ENCODE measurements at regions not wholly inside any gene's neighbourhood (a gene's known extent, or its start where the extent isn't known, plus 50 kb on each side); places are given as distances from the start of the nearest gene placed in this dataset.

GRCh38 chrX:69365755-69366154 is 138.4 kb upstream of the NALF2 start:
- DNase-seq (ENCODE audit: extremely low read depth, low read depth): no peak

DNA sequence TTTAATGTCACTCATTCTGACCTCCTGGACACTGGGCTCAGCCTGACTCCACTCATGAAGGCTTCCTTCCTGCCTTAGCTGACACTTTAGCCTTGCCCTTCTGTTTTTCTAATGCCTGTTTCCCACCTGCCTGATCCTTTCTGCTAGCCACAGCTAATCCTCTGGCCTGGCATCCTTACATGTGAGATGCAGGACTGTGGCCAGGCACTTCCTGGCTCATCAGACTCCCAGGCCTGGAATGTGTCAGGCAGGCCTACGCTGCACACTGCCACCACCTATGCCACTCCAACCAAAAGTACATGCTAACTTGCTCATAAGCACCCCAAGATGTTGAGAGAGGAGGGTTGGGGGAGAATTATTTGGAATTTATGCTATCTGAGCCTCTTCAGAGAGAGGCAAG is 138.8 kb upstream of the NALF2 start:
- no peak for DNase-seq (ENCODE audit: extremely low read depth, low read depth)

DNA sequence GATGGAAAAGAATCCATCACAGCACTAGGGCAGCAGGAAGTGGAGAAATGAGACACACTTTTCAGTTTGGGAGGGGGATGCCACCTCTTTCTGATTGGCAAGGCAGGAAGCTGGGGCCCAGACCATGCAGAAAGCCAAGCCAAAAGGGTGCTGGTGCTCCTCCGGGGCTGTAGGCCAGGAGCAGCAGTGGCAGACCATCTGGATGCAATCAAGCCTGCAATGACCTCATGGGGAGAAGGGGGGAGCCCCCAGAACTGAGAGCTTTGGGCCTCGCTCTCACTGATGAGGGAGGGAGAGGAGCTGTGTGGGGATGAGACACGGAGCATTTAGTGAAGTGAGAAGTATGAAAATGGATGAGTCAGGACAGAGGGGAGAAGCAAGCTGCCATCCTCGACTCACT is 141.3 kb upstream of the NALF2 start:
- no peak for DNase-seq (ENCODE audit: extremely low read depth, low read depth)

GRCh38 chrX:69362354-69362753 is 141.8 kb upstream of the NALF2 start:
- no peak for DNase-seq (ENCODE audit: extremely low read depth, low read depth)

DNA sequence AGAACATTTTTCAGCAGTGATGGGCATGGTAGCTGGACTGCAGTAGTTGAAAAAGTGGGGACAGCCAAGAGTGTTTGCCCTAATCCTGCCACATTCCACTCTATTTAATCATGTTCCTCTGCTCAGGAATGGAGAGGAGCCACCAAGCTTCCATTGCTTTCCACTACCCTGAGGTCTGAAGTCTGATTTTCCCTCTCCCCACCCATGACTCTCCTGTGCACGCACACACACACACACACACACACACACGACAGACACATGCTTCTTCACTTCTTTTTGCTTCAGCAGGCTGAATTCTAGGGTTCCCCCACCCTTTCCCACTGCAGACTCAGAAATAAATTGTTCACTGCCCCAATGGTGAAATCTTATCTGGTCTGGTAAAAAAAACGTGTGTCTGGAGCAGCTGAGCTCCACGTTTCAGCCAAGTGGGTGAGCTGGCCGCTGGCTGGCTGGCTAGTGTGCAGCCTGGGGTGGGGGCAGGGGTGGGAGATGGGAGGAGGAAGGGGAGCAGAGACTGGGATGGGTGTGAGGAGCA is 142.7 kb upstream of the NALF2 start:
- DNase-seq (ENCODE audit: extremely low read depth, low read depth): no peak

DNA sequence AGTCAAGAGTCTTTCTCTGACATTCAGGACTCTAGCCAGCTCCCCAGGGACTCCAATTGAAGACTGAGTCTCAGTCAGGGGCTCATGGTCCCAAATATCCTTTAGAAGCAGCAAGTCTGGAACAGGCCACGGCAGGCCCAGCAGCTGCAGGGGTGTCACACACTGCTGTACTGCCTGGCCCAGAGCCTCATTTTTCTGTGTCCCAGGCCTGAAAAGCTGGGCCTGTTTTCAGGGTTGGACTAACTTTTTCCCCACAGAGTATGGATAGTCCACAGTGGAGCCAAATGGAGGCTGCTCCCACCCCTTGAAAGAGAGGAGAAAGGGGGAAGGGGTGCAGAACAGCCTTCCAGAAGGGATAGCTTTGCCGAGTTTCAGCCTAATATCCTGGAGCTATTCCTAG is 146.8 kb upstream of the NALF2 start:
- DNase-seq (ENCODE audit: extremely low read depth, low read depth): no peak

DNA sequence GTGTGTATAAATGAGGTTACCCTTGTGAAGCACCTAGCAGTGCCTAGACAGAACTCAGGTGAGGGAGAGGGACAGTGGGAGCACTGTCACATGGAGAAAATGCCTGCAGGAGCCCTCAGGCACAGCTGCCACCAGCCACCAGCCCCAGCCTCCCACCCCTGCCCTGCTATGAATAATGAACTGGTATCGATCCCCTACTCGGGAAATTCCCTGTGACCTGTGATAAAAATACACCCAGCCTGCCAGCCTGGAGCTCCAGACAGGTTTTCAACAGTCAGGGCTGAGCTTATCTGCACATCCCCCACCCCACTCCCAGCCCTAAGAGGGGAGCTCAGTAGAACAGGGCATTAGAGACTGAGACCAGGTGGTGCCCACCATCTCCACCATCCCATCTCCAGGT is 159.6 kb upstream of the PJA1 start:
- no peak for DNase-seq (ENCODE audit: extremely low read depth, low read depth)

DNA sequence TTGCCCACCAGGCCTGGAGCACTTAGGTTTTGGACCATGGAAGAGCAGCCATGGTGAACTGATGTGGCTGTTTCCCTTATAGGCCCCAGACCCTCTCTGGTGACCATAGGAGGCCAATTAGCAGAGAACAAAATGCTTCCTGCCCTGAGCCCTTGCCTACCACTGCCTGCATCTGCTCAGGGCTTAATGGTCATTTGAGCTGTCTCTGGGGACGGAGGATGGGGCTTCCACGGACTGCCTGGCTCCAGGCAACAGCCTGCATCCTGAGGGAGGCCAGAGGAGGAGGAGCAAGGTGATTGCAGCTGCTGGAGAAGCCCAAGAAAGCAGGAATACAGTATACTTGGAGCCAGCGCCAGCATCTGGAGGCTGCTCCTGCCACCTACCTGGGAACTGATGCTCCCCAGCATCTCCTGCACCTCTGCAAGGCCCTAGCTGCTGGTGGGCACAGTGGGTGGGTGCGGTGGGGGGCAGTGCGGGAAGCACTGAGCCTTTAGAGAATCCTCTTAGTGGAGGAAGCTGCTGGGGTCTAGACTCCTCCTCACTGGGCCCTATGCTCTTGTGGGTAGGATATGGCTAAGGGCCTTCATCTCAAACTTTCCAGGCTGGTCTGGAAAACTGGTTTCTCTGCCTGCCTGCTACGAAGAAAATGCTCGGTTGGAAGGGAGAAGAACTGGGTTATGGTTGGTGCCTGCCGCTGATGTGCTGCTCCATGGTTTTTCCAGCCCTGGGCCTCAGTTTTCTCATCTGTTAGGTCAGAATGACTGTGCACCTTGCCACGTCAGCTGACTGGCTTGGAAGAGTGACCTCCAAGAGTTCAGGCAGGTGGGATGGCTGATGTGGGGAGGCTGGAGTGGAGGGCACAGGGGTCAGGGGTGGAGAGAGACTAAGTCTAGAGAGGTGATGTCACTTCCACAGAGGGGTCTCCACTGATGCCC is 158.8 kb upstream of the PJA1 start:
- DNase-seq (ENCODE audit: extremely low read depth, low read depth): no peak

DNA sequence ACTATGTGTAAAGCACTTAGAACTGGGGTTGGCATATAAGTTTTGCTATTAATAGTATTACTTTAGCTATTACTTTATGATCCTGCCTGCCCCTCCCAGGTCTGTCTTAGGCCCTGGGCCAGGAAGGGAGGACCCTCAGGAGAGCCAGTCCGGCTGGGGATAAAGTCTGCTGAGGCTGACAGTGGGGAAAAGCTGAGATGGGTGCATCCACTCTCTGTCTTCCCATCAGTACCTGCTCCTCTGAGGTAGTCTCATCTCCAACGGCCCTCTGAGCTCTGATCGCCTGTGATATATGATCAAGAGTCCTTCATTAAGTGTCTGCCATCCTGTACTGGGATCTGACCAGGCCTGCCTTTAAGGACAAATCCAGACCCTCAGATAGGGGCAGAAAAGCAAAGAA is 156.5 kb upstream of the PJA1 start:
- DNase-seq (ENCODE audit: extremely low read depth, low read depth): no peak

DNA sequence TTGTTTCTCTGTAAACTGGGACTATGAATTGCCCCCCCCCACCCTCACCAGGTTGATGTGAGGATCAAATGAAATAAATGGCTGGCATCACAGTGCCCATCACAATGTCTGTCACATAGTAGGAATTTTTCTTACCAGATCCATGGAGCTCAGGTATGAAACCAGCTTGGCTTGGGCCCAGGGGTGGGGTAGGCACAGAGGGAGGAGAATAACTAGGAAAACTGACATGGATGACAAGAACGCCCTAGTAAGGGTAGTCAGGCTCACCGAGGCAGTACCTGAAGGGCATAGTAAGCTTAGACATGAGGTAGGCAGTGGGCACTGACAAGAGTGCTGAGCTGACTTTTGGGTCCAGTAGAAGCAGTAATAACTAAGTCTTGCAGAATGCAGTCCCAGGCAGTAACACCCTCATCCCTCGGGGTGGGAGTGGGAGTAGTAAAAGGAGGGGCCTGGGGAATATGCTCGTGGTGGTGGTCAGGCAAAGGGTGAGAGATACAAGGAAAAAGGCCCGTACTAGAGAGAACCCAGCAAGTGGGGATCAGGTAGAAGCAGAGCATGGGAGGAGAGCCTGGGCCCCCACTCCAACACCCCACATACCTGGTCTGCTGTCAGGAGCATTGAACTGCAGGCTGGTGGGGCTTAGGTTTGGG is 155.9 kb upstream of the PJA1 start:
- DNase-seq (ENCODE audit: extremely low read depth, low read depth): no peak

- no peak for DNase-seq (ENCODE audit: extremely low read depth, low read depth)
These were observed 154.9 kb upstream of the PJA1 start for GRCh38 chrX:69320116-69320515.

DNA sequence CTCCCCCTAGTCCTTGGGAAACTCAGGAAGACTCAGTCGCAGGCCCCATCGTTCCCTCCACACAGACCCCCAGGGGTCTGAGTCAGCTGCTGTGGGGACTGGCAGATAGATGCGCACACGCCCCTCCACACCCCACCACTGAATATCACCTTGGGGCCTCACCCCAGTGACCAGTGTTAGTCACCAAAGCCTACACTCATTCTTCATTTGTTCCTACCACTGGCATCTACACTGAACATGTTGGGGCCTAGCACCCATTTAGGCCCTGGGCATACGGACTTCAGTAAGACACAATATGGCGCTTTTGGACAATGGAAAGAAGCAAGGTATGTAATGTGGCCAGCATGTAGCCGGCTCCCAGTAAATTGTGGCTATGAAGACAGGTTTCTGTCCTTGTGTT is 154.1 kb upstream of the PJA1 start:
- DNase-seq (ENCODE audit: extremely low read depth, low read depth): no peak

DNA sequence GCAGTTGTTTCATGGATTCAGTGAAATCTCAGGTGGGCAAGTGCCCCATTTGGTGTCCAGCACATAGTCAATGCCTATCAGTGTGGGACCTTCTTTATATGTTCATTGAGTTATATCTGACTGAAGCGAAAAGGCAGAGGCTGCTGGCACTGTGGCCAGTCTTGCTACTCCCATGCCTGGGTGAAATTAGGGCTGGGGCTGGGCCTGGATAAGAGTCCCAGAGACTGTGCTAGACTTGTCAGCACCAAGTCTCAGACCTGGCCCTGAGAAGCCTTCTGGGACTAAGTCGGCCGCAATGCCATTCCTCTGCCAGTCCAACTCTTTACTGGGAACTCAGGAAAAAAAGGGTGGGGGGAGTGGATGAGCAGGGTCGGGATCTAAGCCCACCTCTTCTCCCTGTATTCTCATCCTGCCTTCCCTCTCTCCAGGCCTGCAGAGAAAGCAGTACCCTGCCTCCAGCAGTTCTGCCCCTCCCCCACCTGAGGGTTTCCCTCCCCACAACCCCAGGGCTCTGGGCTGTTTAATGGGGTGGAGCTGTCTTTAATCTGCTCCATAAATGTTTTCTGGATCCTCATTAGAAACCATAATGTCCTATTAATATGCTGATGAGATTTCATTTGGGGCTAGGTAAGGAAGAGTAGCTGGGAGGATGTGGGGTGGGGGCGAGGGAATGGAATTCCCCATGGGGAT is 153.5 kb upstream of the PJA1 start:
- no peak for DNase-seq (ENCODE audit: extremely low read depth, low read depth)

DNA sequence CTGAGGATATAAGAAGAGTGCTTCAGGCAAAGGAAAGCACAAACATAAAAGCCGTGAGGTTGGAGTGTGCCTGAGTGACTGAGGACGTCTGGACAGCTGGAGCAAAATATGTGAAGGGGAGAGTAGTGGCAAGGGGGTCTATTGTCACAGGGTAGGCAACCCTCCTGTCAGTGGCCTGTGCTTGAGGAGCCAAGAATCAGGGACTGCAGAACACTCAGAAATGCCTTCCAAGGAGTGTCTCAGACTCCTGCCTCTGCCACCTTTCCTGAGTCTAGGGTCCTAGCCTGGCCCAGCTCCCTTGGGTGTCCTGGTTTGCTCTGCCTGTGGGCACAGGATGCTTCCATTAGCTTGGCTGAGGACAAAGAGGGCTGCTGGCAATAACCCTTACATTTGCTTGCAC is 152.5 kb upstream of the PJA1 start:
- DNase-seq (ENCODE audit: extremely low read depth, low read depth): no peak

DNA sequence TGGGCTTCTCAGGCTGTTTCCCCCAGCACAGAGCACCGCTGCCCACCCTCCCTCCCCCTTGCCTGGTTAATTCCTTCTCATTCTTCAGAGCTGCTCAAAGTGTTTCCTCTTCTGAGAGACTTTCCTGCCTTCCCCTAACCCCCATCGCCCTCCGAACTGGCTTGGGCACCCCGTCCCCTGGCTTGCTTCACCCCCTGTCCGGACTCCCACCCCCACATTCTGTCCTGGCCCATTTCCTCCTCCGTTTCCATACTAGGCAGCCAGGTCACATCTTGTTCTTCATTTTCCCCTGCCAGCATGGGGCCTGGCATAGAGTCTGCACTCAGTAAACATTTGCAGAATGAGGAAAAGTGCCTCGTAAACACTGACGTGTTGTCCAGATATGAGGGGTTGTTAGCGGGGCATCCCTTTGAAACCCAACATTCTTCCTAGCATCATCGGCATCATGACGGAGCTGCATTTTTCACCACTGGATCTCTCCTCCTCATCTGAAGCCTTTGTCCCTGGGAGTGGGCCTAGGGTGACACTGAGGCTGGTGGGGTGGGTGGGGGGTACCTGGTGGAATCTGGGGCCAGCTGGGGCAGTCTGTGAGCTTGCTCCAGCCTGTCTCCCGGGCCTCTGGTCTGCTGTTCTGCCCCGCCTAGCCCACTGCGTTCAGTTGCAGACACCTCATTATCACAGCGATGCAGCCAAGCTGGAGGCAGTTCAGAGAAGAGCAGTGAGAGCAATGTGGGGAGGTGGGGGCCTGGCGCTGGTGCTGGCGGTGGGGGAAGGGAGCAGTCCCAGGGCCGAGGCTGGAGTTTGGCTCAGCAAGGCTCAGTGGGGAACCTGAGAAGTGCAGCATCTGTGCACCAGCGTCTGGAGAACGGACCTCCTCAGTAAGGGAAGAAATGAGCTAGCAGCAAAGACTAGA is 149.4 kb upstream of the PJA1 start:
- no peak for DNase-seq (ENCODE audit: extremely low read depth, low read depth)

DNA sequence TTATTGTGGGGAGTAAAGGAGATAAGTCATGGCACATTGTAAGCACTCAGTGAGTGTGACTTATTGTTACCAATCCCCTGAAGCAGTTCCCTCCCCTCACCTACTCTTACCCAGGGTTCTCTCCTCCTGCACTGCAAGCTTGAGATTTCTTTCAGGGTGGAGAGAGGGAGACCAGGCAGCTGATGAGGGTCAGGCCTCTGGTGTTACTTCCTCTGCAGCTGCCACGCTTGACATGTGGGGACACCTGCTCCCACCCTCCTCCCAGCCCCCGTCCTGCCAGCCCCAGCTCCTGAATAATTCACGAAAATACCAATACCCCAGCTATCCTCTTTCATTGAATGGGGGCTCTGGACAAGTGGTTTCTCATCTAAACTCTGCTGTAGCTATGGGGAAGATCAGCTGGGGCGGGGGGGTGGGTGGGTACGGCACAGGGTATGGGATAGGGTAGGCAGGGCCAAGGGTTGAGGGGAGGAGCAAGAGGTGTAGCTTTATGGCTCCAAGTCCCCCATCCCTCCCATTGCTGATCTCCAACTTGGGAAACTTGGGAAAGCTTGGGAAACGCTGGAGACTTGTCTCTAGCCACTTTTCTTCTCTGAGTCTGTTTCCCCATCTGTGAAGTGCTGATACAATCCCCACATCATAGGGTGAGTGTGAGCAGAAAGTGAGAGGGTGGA is 148.5 kb upstream of the PJA1 start:
- DNase-seq (ENCODE audit: extremely low read depth, low read depth): no peak

GRCh38 chrX:69311936-69312670 is 146.8 kb upstream of the PJA1 start:
- DNase-seq (ENCODE audit: extremely low read depth, low read depth): no peak

- no peak for DNase-seq (ENCODE audit: extremely low read depth, low read depth)
These were observed 144.0 kb upstream of the PJA1 start for GRCh38 chrX:69309074-69309792.
